ENCODE measurements at regions not wholly inside any gene's neighbourhood (a gene's known extent, or its start where the extent isn't known, plus 50 kb on each side); places are given as distances from the start of the nearest gene placed in this dataset.

DNA sequence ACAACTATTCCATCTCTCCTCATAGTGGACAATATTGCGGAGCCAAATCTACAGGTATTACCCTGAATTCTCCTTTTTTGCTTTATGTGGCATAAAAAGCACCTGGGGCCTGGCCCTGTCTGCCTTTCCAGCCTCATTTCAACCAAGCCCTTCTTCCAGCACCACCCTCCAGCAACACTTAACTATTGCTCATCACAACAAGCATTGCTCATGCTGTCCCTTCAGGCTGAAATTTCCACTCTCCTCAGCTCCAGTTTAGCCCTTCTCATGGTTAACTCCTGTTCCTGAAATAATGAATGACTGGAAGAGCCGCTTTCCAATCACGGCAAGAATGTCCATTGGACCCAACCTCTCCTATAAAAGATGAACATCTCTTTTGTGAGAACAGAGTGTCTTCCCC lies 107.4 kb downstream of the P2RY1 start:
- no peak for DNase-seq (ENCODE audit: low read depth in 1 of 2, low spot score in 1 of 2)
- H3K4me3 ChIP-seq (replicated peaks; ENCODE audit: insufficient read depth, low read length) = no peak overlapping the region
- no peak overlapping the region for H3K27ac ChIP-seq (replicated peaks)
- no peaks in the 10 kb centered on the region for H3K27me3 ChIP-seq (ENCODE audit: insufficient read depth, poor library complexity, severe bottlenecking)
- TF ChIP-seq REST (IDR thresholded peaks at IDR 0.05; ENCODE audit: insufficient replicate concordance, low read depth) = no peak
- TF ChIP-seq, protein P1, sequence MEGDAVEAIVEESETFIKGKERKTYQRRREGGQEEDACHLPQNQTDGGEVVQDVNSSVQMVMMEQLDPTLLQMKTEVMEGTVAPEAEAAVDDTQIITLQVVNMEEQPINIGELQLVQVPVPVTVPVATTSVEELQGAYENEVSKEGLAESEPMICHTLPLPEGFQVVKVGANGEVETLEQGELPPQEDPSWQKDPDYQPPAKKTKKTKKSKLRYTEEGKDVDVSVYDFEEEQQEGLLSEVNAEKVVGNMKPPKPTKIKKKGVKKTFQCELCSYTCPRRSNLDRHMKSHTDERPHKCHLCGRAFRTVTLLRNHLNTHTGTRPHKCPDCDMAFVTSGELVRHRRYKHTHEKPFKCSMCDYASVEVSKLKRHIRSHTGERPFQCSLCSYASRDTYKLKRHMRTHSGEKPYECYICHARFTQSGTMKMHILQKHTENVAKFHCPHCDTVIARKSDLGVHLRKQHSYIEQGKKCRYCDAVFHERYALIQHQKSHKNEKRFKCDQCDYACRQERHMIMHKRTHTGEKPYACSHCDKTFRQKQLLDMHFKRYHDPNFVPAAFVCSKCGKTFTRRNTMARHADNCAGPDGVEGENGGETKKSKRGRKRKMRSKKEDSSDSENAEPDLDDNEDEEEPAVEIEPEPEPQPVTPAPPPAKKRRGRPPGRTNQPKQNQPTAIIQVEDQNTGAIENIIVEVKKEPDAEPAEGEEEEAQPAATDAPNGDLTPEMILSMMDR (IDR thresholded peaks at IDR 0.05; ENCODE audit: insufficient read depth, low read length) = no peak
- no peak for TF ChIP-seq POLR2AphosphoS5 (IDR thresholded peaks at IDR 0.05; ENCODE audit: low read depth)
- TF ChIP-seq GABPA (IDR thresholded peaks at IDR 0.05; ENCODE audit: low read depth) = no peak
- TF ChIP-seq SPI1 (IDR thresholded peaks at IDR 0.05; ENCODE audit: borderline replicate concordance, low read depth) = no peak

- H3K27me3 ChIP-seq (ENCODE audit: insufficient read depth, poor library complexity, severe bottlenecking) = no peaks in the 10 kb centered on the region
- H3K27ac ChIP-seq (replicated peaks) = no peak overlapping the region
- no peak overlapping the region for H3K4me3 ChIP-seq (replicated peaks; ENCODE audit: insufficient read depth, low read length)
- no peak for DNase-seq (ENCODE audit: low read depth in 1 of 2, low spot score in 1 of 2)
- TF ChIP-seq POLR2AphosphoS5 (IDR thresholded peaks at IDR 0.05; ENCODE audit: low read depth) = no peak
- TF ChIP-seq REST (IDR thresholded peaks at IDR 0.05; ENCODE audit: insufficient replicate concordance, low read depth) = no peak
- TF ChIP-seq, protein P1 (IDR thresholded peaks at IDR 0.05; ENCODE audit: insufficient read depth, low read length) = no peak
- no peak for TF ChIP-seq SPI1 (IDR thresholded peaks at IDR 0.05; ENCODE audit: borderline replicate concordance, low read depth)
- no peak for TF ChIP-seq GABPA (IDR thresholded peaks at IDR 0.05; ENCODE audit: low read depth)
Measured at GRCh38 chr3:152943645-152944044, 108.7 kb downstream of the P2RY1 start.

DNA sequence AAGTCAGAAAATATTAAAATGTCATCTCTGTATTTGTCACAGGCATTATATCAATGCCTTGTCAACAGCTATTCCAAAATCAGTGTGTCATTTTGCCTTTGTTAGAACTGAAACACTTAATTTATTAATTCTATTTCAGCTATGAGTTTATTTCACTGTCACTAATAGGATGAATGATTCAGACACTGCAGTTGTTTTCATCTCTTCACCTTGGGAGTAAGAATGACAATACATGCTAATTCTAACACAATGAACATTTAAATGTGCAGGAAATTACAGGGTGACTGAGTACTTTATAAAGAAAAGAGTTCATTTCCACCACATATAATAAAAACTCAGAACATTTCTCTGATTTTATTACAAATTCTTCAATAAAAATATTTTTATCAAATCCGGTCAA lies 109.7 kb downstream of the P2RY1 start:
- Histone ChIP-seq H3K4me3 (replicated peaks; ENCODE audit: insufficient read depth, low read length) (no peak overlapping the region), H3K27ac (replicated peaks) (no peak overlapping the region), H3K27me3 (ENCODE audit: insufficient read depth, poor library complexity, severe bottlenecking) (no peaks in the 10 kb centered on the region)
- no peak for DNase-seq (ENCODE audit: low read depth in 1 of 2, low spot score in 1 of 2)
- TF ChIP-seq, protein P1 (IDR thresholded peaks at IDR 0.05; ENCODE audit: insufficient read depth, low read length) = no peak

DNA sequence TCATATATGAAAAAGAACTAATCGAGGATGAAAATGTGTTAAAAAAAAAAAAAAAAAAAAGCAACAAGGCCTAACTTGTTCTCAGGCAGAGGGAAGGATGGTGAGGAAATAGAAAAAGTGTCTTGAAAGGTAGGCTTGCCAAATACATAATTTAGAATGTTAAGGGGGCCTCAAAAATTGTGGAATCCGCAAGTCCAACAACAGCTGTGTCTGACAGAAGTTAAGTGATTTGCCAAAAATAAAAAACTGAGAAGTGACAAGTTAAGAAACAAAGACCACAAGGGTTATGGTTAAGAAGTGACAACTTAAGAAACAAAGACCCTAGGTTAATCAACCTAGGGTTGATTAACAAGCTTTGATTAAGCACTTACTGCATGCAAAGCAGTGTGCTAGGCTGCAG lies 110.6 kb downstream of the P2RY1 start:
- Histone ChIP-seq H3K27me3 (ENCODE audit: insufficient read depth, poor library complexity, severe bottlenecking) (no peaks in the 10 kb centered on the region), H3K4me3 (replicated peaks; ENCODE audit: insufficient read depth, low read length) (no peak overlapping the region), H3K27ac (replicated peaks) (no peak overlapping the region)
- DNase-seq (ENCODE audit: low read depth in 1 of 2, low spot score in 1 of 2) = no peak
- TF ChIP-seq, protein P1 (IDR thresholded peaks at IDR 0.05; ENCODE audit: insufficient read depth, low read length) = no peak
- TF ChIP-seq GABPA (IDR thresholded peaks at IDR 0.05; ENCODE audit: low read depth) = no peak
- no peak for TF ChIP-seq SPI1 (IDR thresholded peaks at IDR 0.05; ENCODE audit: borderline replicate concordance, low read depth)
- TF ChIP-seq POLR2AphosphoS5 (IDR thresholded peaks at IDR 0.05; ENCODE audit: low read depth) = no peak
- TF ChIP-seq REST (IDR thresholded peaks at IDR 0.05; ENCODE audit: insufficient replicate concordance, low read depth) = no peak
